Vagina (tissue), 2 donors: ENCODE measurements at regions not wholly inside any gene's neighbourhood (a gene's known extent, or its start where the extent isn't known, plus 50 kb on each side); places are given as distances from the start of the nearest gene placed in this dataset.

Experiments
- DNase-seq, 2 donors: peaks; one replicate each; pipeline ENCODE4 v3.0.0-alpha.2; 2017; ENCODE audit errors: extremely low spot score in 2 of 2
- H3K27ac ChIP-seq: fragments of 200-600 bp; sonication (generic); one replicate; pipeline ENCODE4 v1.5.1; 2019
- H3K27me3 ChIP-seq: fragments of 200-600 bp; sonication (generic); one replicate; pipeline ENCODE4 v1.5.1; 2019
- H3K36me3 ChIP-seq, 2 donors: fragments of 200-600 bp; sonication (generic); one replicate each; pipeline ENCODE4 v1.5.1; 2017 to 2019
- H3K4me1 ChIP-seq: fragments of 200-600 bp; sonication (generic); one replicate; pipeline ENCODE4 v1.5.1; 2019
- H3K4me3 ChIP-seq, 2 donors: fragments of 200-600 bp; sonication (generic); 1 replicate in 1 of 2; 2 replicates in 1 of 2; pipeline ENCODE4 v1.5.1; 2016 to 2019
- H3K9me3 ChIP-seq: fragments of 200-600 bp; sonication (generic); one replicate; pipeline ENCODE4 v1.5.1; 2019
- POLR2A ChIP-seq, 2 donors: fragments of 450-650 bp; IDR thresholded peaks; one replicate each; pipeline ENCODE4 v1.6.1; 2017; ENCODE audit warnings: antibody characterized with exemption in 2 of 2, mild to moderate bottlenecking in 2 of 2, moderate library complexity in 2 of 2
- POLR2AphosphoS5 ChIP-seq, 2 donors: sonication (generic); formaldehyde crosslinking; IDR thresholded peaks; one replicate each; pipeline ENCODE4 v1.9.0; 2017; ENCODE audit warnings: antibody characterized with exemption in 2 of 2, mild to moderate bottlenecking in 2 of 2, low read depth in 1 of 2; ENCODE audit not compliant: insufficient read depth in 1 of 2
- intact Hi-C: fragments of 100-400 bp; cut with DNase I; formaldehyde crosslinking; loops from one replicate; pipeline ENCODE4 v1.15.1; 2023
- TF ChIP-seq, protein P1 (sequence below), 3 experiments: fragments of 450-650 bp in 2 of 3; fragments of 200-600 bp in 1 of 3; sonication (generic) in 1 of 3; IDR thresholded peaks; one replicate each; pipeline ENCODE4 v1.5.1; 2017 to 2019; ENCODE audit warnings: antibody characterized with exemption in 3 of 3, mild to moderate bottlenecking in 2 of 3, moderate library complexity in 2 of 3

- DNase-seq, result no peak
- intact Hi-C loops, result no loop called here
- Histone ChIP-seq H3K9me3 (no peaks in the 10 kb centered on the region), H3K4me1 (no peaks in the 10 kb centered on the region), H3K36me3 (no peaks in the 10 kb centered on the region), H3K4me3 (no peak overlapping the region), H3K27ac (no peak overlapping the region), H3K27me3 (no peaks in the 10 kb centered on the region)
- TF ChIP-seq, protein P1, sequence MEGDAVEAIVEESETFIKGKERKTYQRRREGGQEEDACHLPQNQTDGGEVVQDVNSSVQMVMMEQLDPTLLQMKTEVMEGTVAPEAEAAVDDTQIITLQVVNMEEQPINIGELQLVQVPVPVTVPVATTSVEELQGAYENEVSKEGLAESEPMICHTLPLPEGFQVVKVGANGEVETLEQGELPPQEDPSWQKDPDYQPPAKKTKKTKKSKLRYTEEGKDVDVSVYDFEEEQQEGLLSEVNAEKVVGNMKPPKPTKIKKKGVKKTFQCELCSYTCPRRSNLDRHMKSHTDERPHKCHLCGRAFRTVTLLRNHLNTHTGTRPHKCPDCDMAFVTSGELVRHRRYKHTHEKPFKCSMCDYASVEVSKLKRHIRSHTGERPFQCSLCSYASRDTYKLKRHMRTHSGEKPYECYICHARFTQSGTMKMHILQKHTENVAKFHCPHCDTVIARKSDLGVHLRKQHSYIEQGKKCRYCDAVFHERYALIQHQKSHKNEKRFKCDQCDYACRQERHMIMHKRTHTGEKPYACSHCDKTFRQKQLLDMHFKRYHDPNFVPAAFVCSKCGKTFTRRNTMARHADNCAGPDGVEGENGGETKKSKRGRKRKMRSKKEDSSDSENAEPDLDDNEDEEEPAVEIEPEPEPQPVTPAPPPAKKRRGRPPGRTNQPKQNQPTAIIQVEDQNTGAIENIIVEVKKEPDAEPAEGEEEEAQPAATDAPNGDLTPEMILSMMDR (IDR thresholded peaks at IDR 0.05), result no peak
- TF ChIP-seq POLR2A (IDR thresholded peaks at IDR 0.05) (no peak), POLR2AphosphoS5 (IDR thresholded peaks at IDR 0.05; ENCODE audit: insufficient read depth in 1 of 2, low read depth in 1 of 2) (no peak)
These were observed 768.9 kb upstream of the LRRTM1 start for GRCh38 chr2:81073412-81073811.

DNA sequence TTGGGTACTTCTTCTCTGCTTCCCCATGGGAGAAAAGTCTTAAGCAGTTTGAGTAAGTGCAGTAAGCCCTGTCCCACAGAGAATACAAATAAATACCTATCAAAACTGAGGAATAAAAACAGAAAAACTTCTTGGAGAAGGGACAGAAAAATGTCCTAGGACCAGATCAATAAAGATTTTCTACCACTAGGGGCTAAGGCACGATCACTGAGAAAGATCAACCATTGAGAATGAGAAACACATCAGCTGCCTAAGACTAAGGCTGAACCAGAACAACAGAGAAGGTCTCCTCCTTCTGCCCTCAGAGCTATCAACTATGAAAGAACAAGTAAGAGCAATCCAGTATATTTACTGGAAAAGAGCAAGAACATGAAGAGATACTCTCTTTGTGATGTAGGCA lies 763.6 kb upstream of the LRRTM1 start:
- H3K4me1 ChIP-seq, result no peaks in the 10 kb centered on the region
- intact Hi-C loops, result no loop called here

DNA sequence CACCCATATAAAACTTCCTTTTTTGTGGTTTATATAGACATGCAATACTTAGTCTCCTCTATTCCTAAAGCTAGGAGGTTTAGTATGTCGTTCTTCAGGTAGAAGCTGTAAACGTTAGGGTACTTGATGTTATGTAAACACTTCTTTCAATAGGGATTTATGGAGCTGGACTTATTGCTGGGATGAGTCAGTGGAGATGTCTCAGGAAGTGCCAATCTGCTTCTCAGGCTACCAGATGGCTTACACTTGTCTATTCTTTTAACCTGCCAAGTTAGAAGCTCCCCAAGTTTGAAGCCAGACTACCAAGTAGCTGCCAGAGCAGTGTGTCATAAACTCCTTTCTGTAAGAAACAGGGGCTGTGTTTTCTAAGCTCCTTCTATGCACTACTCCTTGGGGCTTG lies 756.5 kb upstream of the LRRTM1 start:
- intact Hi-C loops, result no loop called here
- Histone ChIP-seq H3K27me3 (no peaks in the 10 kb centered on the region), H3K27ac (no peak overlapping the region), H3K4me3 (no peak overlapping the region), H3K9me3 (no peaks in the 10 kb centered on the region), H3K4me1 (no peaks in the 10 kb centered on the region), H3K36me3 (no peaks in the 10 kb centered on the region)
- TF ChIP-seq POLR2AphosphoS5 (IDR thresholded peaks at IDR 0.05; ENCODE audit: insufficient read depth in 1 of 2, low read depth in 1 of 2) (no peak), POLR2A (IDR thresholded peaks at IDR 0.05) (no peak)
- TF ChIP-seq, protein P1 (IDR thresholded peaks at IDR 0.05), result no peak
- no peak for DNase-seq

More for the DNA sequence above, 763.6 kb upstream of the LRRTM1 start:
- Histone ChIP-seq H3K36me3 (no peaks in the 10 kb centered on the region), H3K27me3 (no peaks in the 10 kb centered on the region), H3K4me3 (no peak overlapping the region), H3K27ac (no peak overlapping the region), H3K9me3 (no peaks in the 10 kb centered on the region)
- no peak for DNase-seq
- TF ChIP-seq POLR2A (IDR thresholded peaks at IDR 0.05) (no peak), POLR2AphosphoS5 (IDR thresholded peaks at IDR 0.05; ENCODE audit: insufficient read depth in 1 of 2, low read depth in 1 of 2) (no peak)
- TF ChIP-seq, protein P1 (IDR thresholded peaks at IDR 0.05), result no peak

DNA sequence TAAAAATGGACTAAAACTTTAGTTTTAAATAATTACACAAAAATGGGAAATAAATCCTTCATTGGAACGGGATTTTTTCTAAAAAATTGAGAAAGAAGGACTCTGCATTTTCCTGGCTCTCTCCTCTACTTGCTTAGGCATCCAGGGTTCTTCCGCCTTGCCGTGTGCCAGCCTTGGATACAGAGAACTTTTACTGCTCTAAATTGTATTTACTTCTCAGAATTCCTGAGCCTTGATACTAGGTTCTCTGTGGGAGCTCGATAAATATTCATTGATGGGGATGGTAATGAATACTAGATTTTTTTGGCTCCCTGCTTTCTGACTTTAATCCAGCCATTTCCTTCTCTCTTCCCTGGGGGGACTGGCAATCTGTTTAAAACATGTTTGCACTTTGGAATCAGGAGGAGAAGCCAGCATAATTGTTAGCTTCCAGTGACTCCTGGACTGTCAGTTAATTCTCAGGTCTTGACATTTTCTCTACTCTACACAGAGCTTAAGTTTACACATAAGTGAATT lies 746.1 kb upstream of the LRRTM1 start:
- intact Hi-C loops, result no loop called here
- no peaks in the 10 kb centered on the region for H3K4me1 ChIP-seq
- no peak for DNase-seq
- no peak overlapping the region for H3K4me3 ChIP-seq
- H3K27me3 ChIP-seq, result no peaks in the 10 kb centered on the region
- no peaks in the 10 kb centered on the region for H3K9me3 ChIP-seq
- no peak overlapping the region for H3K27ac ChIP-seq
- TF ChIP-seq, protein P1 (IDR thresholded peaks at IDR 0.05), result no peak
- TF ChIP-seq POLR2AphosphoS5 (IDR thresholded peaks at IDR 0.05; ENCODE audit: insufficient read depth in 1 of 2, low read depth in 1 of 2) (no peak), POLR2A (IDR thresholded peaks at IDR 0.05) (no peak)
- H3K36me3 ChIP-seq, result no peaks in the 10 kb centered on the region

GRCh38 chr2:81043681-81044080 lies 739.1 kb upstream of the LRRTM1 start:
- DNase-seq, result no peak
- Histone ChIP-seq H3K36me3 (no peaks in the 10 kb centered on the region), H3K27me3 (no peaks in the 10 kb centered on the region), H3K9me3 (no peaks in the 10 kb centered on the region), H3K27ac (no peak overlapping the region), H3K4me1 (no peaks in the 10 kb centered on the region), H3K4me3 (no peak overlapping the region)
- TF ChIP-seq POLR2AphosphoS5 (IDR thresholded peaks at IDR 0.05; ENCODE audit: insufficient read depth in 1 of 2, low read depth in 1 of 2), result no peak
- TF ChIP-seq, protein P1 (IDR thresholded peaks at IDR 0.05), result no peak
- TF ChIP-seq POLR2A (IDR thresholded peaks at IDR 0.05), result no peak
- intact Hi-C loops, result no loop called here
